GM19035 (cell line): ENCODE measurements at regions not wholly inside any gene's neighbourhood (a gene's known extent, or its start where the extent isn't known, plus 50 kb on each side); places are given as distances from the start of the nearest gene placed in this dataset.
"Not testable (repeated sequence)": the region's sequence is repeated elsewhere in the genome, so short reads cannot be mapped to it uniquely, and the experiment has no call there.

Experiments
- ATAC-seq: cut with Tn5 transposase; IDR thresholded peaks from one replicate; pipeline ENCODE4 v1.9.1; 2021; ENCODE audit not compliant: unreplicated experiment

DNA sequence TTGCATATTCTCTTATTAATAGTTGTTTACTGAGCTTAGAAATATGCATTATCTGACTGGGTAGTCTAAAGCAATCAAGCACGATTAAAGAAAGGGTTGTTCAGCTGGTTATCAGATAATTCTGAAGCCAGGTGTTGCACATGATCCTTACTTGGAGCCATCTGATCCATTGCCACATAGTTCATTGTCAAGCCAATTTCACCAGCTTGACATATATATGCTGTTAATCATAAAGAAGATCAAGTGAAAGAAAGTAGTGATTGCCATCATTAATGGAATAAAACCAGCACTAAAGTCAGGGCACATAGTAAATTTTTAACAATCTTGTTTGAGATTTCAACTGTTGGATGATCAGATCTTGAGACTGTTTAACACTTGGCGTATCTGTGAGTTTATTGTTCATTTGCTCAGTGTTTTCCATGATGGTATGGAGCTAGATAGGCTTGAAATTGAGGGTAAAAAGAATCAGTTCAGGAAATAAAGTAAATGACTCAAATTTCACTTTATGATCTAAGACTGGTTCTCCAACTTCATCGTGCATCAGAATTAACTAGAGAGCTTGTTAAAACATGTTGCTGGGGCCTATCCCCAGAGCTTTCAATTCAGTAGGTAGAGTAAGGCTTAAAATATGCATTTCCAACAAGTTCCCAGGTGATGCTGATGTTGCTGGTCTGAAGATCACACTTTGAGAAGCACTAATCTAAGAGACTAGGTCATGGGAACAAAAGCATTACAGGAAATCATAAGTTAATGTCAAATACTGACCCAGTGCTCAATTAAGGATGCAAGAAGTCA, 539.6 kb downstream of the SATB2 start:
- no peak for ATAC-seq

DNA sequence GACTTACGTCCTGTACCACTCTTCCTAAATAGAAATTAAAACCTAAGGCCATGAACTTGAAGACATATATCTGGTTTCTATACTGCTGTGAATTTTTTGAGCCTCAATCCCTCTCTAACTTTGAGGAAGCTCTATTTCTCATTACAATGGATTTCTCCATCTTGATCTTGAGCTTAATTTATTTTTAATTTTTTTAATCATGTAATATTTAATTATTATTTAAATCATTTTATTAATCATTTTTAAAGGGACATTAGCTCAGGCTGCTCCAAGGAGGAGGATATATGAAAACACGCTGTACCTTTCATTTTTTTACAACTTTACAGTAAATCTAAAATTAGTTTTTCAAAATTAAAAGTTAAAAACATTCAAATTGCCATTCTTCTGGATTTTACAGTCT, 540.5 kb downstream of the SATB2 start:
- ATAC-seq: no peak

DNA sequence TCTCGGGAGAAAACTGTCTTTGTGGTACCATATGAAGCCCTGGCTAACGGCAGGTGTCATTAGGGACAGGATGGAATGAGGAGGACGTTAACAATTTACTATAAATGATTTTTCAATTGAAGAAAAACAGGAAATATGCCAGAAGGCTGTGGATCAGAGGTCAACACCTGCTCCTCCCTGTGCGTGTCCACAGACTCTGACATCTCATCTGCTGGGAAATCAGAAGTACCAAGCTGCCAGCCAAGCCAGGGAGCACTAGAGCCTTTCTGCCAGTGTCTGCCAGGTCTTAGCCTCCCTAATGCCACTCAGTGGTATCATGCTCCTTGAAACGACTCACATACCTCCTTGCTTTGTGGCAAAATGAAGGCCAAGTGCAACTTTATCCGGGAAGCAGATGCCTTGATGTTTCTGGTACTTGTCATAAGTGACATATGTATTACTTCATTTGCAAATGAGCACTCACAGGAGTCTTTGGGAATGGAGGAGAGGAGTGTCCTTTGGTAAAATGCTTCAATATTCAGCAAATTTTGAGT, 541.1 kb downstream of the SATB2 start:
- ATAC-seq: no peak

- ATAC-seq: peak; percentile 99
Measured at GRCh38 chr2:198913394-198914152, 544.2 kb downstream of the SATB2 start.

DNA sequence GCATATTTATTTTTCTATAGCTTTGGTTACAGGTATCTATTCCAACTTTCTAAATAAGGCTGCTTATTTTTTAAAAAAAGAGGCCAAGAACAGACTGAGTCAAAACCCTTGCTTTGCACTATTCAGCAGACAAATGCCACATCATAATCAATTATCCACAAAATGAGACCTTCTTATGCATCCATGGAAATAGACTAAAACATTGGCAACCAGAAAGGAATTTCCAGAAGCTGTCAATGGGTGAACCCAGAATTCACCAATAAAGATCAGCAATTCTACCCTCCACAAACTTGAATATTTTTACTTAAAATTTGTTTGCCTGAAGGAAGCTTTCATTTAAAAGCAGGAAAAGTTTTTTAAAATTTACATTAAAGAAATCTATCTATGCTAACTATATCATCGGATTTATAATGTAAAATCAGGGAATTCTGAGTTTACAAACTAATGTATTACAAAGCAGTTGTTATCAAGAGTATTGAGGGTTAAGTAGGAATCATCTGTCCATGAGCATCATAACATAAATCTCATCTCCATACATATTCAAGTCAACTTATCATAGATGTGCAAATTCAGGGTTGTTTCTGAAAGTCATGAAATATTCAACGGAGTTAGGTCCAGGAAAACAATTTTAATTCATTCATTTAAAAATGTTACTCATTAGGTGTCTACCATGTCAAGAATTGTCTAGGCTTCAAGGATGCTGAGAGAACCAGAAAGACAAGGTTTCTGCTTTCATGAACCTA, 548.0 kb downstream of the SATB2 start:
- ATAC-seq: no peak

- ATAC-seq: peak; percentile 69
Measured at GRCh38 chr2:198905881-198906612, 551.7 kb downstream of the SATB2 start.

- no peak for ATAC-seq
Measured at GRCh38 chr2:198901894-198902293, 555.8 kb downstream of the SATB2 start.

DNA sequence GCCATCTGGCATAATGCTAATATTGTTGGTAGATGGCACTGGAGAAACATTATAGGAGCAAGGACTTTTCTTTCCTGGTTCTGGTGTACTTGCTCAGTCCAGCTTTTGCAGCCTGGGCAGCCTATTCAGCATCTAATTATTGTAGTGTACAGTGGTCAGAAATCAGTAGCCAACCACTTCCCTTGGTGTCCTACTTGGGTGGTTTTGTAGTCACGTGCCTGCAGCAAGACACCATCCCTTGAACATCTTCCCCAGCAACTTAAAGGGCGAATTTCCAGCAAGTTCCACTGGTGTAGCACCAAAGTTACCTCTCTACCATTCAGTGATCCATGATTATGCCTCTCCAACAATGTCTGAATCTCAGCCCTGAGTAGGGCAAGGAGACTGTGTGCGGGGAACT, 557.6 kb downstream of the SATB2 start:
- no peak for ATAC-seq

DNA sequence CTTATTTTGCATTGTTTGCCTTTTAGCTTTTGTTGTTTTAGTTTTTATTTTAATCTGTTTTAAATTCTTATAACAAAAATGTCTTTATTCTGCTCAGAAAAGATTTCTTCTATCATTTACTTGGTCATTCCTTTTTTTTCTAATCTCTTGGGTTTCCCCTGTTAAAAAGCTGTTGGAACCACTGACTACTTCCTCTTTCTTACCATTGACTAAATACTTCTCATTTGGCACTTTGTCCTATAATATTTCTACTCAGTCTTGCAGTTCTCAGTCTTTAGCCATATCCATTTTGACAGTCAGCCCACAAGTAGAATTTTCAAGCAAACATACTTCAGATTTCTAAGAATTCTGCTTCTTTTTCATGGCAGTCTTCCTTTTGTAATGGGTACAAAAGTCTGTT, 567.2 kb downstream of the SATB2 start:
- ATAC-seq: no peak

DNA sequence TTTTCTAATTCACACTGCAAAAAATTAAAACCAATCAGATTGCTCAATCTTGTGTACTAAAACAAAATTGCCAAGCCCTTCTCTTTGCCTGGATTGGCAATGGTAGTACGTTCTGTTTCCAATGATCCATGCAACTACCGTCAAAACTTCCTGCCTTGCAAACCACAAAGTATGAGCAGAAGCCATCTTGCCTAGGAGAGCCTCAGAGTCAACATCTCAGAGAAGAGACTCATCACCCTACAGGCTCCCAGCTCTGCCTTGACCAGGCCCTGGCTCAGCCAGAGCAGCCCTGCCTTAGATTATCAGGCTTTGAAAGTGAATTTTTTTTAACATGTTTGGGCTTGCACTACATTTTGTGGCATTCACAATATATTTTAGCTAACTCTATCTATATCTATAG, 574.1 kb downstream of the SATB2 start:
- no peak for ATAC-seq

DNA sequence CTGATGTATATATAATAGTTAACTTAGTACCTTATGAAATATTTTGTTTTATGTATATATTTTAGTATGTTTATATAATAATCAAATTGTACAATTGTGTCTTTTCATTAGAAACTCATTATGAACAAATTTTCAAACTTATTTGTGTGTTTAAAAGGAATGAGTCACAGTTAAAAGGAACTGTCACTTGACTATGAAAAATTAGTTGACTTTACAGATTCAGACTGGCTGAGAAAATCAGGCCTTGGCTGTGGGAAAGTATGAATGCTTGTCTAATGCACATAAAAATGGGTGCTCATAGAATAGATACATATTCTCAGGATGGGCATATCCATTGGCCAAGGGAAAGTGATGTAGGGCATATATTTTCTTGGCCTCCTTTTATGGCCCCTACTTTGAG, 576.8 kb downstream of the SATB2 start:
- ATAC-seq: no peak

- ATAC-seq: no peak
Measured at GRCh38 chr2:198880421-198880820, 577.3 kb downstream of the SATB2 start.

- peak; percentile 88 for ATAC-seq
Measured at GRCh38 chr2:198874472-198874858, 583.3 kb downstream of the SATB2 start.

- peak; percentile 27 for ATAC-seq
Measured at GRCh38 chr2:198873503-198874471, 584.0 kb downstream of the SATB2 start.

- ATAC-seq: no peak
Measured at GRCh38 chr2:198863655-198864054, 594.1 kb downstream of the SATB2 start.

GRCh38 chr2:198861080-198861479, 596.7 kb downstream of the SATB2 start:
- no peak for ATAC-seq

DNA sequence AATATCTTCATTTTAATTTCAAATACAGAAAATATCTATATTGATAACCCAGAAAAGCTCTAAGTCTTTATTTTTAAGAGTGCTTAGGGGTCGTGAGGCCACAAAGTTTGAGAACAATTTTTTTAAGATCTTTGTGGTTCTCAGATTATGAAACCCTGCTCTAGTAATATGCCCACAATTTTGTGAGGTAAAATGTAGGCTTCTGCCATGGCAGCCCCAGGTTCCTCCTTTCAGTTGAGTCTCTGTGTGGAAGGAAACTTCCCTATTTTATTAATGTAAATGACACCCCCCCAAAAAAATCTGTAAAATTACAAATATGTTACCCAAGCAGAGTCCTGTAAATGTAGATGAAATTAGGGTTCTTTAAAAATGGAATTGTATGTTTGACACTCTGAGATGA, 600.5 kb downstream of the SATB2 start:
- ATAC-seq: no peak

GRCh38 chr2:198855746-198856145, 602.0 kb downstream of the SATB2 start:
- ATAC-seq: not testable (repeated sequence)

DNA sequence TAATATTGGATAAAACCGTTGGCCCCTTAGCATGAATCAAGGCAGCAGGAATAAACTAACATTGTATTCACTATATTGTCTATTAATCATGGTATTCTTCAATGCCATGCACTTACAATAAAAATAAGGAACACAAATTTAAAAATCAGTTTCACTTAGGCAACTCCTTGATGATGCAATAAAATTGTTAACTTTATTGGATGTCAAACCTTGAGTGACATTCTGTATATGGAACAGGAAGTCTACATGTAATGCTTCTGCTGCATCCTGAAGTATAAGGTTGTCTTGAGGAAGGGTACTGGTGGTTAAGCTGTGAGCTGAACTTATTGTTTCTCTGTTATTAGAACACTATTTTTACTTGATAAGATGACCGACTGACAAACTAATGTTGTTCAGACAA, 605.5 kb downstream of the SATB2 start:
- no peak for ATAC-seq

DNA sequence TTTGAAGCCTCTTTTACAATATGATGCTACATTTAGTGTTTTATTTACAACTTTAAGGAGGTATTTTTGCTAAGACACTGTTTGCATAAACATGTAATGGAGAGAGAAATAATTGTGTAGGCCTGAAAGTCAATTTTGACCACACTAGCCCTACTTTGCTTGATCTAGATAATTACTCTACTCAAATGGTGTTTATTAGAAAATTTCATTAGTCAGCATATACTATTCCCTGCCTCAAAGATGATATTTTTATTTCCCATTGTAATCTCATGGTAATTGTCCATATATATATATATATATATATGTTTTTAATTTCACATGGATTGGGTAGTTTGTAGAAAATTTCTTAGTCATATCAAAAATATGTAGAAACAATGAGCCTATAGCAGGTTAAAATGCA, 632.2 kb downstream of the SATB2 start:
- no peak for ATAC-seq
